Stimulated activated CD8-positive, alpha-beta memory T cell treated with anti-CD3 and anti-CD28 coated beads, Interleukin-7, amount 100 ng/mL, for 1 hour (primary cell): ENCODE measurements at regions not wholly inside any gene's neighbourhood (a gene's known extent, or its start where the extent isn't known, plus 50 kb on each side); places are given as distances from the start of the nearest gene placed in this dataset.

ENCODE experiments used
- DNase-seq, 2 donors: peaks; one replicate each; pipeline ENCODE4 v3.0.0-alpha.2; 2020; ENCODE audit warnings: low read depth in 2 of 2

DNA sequence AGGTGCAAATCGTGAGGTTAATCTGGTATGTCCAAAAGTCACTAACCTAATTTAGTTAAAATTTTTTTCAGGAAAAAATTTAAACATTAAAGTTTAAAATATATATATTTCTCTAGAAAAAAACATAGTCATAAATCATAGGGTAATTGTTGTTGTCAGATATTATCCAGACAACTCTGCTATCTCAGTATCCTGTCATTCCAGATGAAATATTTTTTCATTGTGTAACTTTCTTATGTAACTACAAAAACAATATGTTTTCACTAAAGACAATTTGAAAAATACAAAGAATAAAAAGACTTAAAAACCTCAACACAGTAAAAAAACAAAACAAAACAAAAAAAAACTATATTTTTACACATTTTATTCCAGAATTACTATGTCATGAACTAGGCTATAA lies 57.6 kb downstream of the TENT5A start:
- DNase-seq, result no peak

DNA sequence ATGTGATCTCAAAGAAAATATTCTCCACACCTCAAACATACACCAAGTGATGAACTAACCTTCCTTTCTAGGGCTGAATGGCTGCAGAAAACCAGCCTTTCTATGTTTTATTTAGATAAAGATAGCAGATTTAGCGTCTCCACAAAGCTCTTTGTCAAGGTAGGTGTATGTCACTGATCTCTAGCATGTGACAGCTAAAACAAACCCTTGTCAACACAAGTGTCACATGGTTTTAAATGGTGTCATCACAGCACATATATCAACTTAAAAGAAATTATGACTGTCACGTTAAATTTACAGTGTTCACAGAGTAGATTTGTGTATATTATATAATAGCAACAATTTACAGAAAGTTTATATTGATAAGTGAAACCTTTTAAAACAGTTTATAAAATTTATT lies 58.3 kb downstream of the TENT5A start:
- no peak for DNase-seq

GRCh38 chr6:81693266-81693665 lies 59.2 kb downstream of the TENT5A start:
- DNase-seq, result no peak

- no peak for DNase-seq
These were observed 62.4 kb downstream of the TENT5A start for GRCh38 chr6:81690073-81690472.

- DNase-seq, result no peak
These were observed 62.9 kb downstream of the TENT5A start for GRCh38 chr6:81689580-81689979.

GRCh38 chr6:81683912-81684311 lies 68.6 kb downstream of the TENT5A start:
- DNase-seq, result no peak

GRCh38 chr6:81682858-81683620 lies 69.4 kb downstream of the TENT5A start:
- DNase-seq, result no peak

GRCh38 chr6:81682235-81682795 lies 70.2 kb downstream of the TENT5A start:
- no peak for DNase-seq

DNA sequence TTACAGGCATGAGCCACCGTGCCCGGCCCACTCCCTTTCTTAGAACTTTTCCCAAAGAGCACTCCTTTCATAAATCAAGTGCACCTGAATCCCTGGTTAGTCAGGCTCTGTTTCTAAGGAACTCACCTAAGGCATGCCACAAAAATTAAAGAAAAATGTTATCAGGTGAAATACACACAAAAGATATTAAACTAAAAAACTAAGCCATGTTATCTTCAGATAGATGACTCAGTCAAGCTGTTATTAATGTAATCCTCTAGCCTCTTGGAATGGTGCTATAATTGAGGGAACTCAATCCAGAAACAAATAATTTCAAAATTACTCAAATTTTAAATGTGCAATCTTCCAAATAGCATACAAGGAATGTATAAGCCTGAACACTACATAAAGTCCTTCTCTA lies 83.0 kb downstream of the TENT5A start:
- no peak for DNase-seq

- DNase-seq, result no peak
These were observed 83.8 kb downstream of the TENT5A start for GRCh38 chr6:81668615-81669047.

DNA sequence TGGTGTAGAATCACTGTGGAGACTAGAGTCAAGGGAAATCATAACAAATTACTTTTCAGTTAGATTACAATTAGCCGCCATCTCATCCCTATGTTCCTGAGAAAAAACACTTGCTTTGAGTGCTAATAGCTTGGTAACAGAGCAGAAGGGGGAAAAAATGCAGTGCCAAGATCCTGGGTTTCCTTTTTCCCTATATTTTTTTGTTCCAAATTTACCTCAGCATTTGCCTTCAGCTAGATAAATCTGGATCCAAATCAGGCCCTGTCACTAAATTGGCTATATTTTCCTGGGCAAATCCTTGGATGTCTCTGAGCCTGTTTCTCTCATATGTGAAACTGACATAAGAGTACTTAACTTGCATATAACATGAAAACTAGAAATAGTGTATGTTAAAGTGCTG lies 86.0 kb downstream of the TENT5A start:
- DNase-seq, result no peak

- no peak for DNase-seq
These were observed 96.2 kb downstream of the TENT5A start for GRCh38 chr6:81656231-81656630.

DNA sequence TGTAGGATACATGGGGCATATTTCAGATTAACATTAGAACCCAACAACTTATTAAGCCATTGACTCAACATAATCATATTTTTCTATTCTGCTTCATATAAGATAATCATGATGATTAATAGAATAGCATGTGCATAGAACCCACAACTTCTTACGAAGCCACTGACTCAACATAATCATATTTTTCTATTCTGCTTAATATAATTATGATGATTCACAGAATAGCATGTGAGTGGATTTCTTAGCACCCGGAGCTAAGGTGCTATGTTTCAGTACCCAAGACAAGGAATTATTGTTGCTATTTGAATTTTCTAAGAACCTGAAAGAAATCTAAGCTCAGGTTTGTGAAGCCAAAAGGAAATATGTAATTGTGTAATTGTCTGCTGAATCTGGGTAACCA lies 96.8 kb downstream of the TENT5A start:
- DNase-seq, result no peak

GRCh38 chr6:81648502-81648901 lies 104.0 kb downstream of the TENT5A start:
- DNase-seq, result no peak

- DNase-seq, result no peak
These were observed 109.3 kb downstream of the TENT5A start for GRCh38 chr6:81643156-81643555.

- no peak for DNase-seq
These were observed 111.6 kb downstream of the TENT5A start for GRCh38 chr6:81640891-81641290.

DNA sequence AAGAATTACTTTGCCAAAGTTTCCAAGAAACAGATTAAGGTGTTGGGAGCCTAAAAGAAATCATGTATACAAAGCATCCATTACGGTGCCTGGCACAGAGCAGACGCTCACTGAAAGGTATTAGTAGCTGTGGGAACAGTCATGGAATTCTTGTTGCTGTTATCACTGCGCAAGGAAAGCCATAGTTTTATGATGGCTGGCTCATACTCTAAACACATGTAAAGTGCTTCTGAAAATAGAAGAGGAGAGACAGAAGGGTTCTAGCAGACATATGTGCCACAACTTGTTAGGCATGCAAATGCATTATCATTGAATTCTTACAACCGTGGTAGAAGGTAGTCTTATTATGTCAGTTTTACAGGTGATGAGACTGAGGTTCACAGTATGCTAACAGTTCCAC lies 112.4 kb downstream of the TENT5A start:
- DNase-seq, result no peak

GRCh38 chr6:81638366-81638765 lies 114.1 kb downstream of the TENT5A start:
- no peak for DNase-seq

DNA sequence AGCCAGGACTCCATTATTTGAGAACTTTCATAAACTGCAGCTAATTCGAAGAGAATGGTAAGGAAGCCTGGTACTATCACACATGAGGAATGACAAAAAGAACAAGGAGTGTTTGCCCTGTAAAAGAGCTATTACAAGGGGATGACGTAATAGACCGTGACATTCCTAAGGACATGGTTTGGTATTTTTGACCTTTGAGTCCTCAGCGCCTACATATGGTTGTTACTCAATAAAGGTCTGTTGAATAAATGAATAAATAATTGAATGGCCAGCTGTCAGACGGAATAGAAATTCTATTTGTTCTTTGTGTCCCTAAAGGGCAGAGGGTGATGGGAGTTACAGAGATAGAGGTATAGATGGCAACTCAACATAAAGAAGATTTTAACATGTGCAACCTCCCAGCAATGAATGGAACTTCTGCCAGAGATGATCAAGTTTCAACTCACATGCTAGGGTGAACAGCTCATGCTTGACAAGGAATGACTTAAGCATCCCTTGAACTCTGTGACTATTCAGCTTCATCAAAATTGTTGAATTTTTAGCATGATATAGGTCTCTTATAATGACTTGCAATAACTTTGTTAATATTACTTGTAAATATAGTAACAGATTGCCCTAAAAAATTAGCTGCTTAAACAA lies 115.4 kb downstream of the TENT5A start:
- DNase-seq, result no peak

GRCh38 chr6:81634155-81634880 lies 118.2 kb downstream of the TENT5A start:
- DNase-seq, result no peak

DNA sequence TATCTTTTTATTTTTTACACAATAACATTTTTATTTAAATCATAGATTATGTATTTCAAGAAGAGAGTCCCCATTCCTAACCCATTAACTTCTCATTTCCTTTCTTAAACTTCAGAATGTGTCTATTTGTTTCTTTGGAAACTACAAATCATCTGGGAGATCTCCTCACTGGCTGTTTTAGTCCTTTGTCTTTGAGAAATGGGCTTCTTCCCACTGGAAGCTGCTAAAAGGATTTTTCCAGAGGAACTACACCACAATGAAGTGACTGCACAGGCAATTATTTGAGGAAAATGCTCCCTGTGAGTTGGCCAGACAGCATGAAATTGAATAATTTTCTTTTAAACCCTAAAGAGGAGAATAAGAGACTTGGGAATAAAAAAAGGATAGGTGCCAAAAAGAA lies 119.1 kb downstream of the TENT5A start:
- DNase-seq, result no peak

DNA sequence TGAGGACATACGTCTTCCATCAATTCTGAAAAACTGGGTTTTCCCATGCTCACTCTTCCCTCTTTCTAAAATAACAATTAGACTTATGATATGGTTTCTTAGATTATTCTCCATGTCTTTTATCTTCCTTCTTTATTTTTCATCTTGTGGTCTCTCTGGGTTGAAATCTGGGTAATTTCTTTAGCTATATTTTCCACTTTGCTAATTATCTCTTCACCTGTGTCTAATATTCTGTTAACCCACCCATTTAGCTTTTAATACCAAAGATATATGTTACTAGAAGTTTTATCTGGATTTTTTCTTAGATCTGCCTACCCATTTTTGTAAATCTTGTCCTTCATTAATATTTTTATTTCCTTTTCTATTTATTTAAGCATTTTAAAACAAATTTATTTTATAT lies 121.8 kb downstream of the TENT5A start:
- no peak for DNase-seq

DNA sequence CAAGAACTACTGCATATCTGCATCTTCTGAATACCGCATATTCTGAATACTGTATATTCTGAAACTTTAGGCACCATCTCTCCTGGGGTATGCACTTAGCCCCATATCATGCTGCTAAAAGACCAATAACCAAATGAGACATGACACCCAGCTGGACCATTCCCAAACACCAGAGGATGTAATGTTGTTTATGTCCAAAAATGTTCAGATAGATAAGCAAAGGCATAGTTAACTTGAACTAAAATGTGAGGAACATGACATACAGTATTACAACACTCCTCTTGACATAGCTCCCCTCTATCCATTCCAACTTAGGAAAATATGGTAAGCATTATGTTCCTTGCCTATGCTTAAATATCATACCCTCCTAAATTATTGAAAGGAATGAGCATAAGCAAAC lies 127.3 kb downstream of the TENT5A start:
- no peak for DNase-seq
